GM12874 (cell line): ENCODE measurements at regions not wholly inside any gene's neighbourhood (a gene's known extent, or its start where the extent isn't known, plus 50 kb on each side); places are given as distances from the start of the nearest gene placed in this dataset.

ENCODE experiments used
- TF ChIP-seq, protein P1 (sequence below): IDR thresholded peaks from 2 replicates; pipeline ENCODE4 v1.5.1; 2011; ENCODE audit warnings: low read depth, mild to moderate bottlenecking, control low read depth, low read length, moderate library complexity; ENCODE audit not compliant: insufficient read depth

DNA sequence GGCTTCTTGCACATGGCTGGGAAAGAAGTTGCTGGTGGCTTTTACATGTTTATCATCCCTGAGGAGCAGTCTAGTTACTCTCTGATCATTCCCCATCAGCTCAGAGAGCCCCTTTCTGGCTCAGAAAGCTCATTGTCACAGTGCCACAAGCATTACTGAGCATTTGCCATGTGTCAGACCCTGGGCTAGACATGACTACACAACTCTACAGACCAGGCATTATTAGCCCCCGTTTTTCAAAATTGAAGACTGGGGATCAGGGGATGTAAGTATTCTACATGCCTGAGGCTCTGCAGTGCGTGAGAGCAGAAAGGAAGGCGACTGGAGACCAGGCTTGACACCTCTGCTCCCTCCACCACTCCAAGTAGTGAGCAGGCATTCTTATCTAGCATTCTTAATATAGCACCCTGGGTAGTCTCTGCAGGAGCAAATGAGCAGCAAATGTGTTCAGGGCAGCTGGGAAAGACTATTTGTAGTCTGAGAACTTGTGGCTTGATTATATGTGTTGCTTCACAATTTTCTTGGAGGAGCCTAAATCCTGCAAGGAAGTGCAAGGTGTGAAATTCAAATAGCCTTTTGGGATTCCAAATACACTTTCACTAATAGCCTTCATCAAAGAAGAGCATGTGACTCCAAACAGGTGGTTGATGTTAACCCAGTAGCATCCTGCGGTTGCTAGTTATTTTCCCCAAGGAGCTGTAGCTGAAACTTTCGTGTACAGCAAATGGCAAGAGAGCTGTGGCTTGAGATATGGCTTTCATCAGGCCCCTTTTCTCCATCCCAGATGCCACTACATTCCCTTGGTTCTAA is 143.2 kb downstream of the DDX1 start:
- TF ChIP-seq, protein P1, sequence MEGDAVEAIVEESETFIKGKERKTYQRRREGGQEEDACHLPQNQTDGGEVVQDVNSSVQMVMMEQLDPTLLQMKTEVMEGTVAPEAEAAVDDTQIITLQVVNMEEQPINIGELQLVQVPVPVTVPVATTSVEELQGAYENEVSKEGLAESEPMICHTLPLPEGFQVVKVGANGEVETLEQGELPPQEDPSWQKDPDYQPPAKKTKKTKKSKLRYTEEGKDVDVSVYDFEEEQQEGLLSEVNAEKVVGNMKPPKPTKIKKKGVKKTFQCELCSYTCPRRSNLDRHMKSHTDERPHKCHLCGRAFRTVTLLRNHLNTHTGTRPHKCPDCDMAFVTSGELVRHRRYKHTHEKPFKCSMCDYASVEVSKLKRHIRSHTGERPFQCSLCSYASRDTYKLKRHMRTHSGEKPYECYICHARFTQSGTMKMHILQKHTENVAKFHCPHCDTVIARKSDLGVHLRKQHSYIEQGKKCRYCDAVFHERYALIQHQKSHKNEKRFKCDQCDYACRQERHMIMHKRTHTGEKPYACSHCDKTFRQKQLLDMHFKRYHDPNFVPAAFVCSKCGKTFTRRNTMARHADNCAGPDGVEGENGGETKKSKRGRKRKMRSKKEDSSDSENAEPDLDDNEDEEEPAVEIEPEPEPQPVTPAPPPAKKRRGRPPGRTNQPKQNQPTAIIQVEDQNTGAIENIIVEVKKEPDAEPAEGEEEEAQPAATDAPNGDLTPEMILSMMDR = no peak

DNA sequence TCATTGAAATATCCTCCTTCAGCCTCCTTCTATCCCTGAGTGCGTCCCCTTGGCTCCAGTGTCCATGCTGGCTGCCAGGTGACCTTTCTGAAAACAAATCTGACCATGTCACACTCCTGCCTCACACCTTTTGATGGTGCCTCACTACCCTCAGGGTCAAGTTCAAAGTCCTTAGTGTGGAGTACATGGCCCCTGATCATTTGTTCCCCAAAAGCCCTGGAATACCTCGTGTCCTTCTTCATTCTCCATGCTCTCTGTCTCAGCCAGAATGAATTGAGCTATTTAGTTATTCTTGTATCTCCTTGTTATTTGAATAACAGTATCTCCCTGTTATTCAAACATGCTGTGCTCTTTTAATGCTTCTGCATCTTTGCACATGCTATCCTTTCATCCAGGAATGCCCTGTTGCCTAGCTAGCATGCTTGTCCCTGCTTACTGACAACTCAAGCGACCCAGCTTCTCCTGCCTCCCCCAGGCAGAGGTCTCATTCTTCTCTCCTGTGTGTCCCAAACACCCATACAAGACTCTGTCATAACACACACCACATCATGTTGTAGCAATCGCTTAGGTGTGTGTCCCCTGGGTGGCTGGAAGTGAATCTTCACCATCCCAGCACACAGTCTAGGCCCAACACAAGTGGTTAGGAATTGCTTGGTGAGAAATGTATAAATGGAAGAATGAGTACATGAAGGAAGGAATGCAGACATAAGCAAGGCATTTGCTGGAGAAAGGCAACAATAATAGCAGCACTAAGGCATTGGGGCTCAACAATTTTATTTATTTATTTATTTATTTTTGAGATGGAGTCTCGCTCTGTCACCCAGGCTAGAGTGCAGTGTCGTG is 144.0 kb downstream of the DDX1 start:
- TF ChIP-seq, protein P1 = no peak

DNA sequence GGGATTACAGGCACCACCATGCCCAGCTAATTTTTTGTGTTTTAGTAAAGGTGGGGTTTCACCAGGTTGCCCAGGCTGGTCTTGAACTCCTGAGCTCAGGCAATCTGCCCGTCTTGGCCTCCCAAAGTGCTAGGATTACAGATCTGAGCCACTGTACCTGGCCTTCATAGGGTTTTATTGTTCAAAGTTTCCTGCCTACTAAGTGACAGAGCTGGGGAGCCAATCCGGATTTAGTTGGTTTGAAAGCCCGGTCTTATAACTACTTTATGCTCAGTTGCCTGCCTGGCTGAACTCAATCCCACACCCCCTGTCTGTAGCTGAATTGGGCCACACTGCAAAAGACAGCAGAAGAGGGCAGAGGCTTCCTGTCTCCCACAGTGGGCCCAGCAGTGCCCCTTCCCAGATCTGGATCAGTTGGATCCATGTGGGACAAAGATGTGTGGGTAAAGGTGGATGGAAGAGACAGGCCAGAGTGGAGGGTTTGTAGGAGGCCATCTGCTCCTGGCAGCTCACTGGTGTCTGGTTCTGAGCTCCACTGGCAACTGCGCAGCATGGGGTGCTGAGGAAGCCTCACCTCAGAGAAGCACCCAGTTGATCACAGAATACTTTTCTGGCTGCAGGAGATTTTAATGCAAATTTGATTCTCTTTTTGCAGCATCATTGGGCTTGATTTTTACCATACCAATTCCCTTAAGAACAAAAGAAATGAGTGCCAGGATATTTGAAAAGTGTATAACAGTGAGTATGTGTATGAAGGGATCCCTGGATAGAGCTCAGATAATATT is 144.9 kb downstream of the DDX1 start:
- TF ChIP-seq, protein P1 = no peak

DNA sequence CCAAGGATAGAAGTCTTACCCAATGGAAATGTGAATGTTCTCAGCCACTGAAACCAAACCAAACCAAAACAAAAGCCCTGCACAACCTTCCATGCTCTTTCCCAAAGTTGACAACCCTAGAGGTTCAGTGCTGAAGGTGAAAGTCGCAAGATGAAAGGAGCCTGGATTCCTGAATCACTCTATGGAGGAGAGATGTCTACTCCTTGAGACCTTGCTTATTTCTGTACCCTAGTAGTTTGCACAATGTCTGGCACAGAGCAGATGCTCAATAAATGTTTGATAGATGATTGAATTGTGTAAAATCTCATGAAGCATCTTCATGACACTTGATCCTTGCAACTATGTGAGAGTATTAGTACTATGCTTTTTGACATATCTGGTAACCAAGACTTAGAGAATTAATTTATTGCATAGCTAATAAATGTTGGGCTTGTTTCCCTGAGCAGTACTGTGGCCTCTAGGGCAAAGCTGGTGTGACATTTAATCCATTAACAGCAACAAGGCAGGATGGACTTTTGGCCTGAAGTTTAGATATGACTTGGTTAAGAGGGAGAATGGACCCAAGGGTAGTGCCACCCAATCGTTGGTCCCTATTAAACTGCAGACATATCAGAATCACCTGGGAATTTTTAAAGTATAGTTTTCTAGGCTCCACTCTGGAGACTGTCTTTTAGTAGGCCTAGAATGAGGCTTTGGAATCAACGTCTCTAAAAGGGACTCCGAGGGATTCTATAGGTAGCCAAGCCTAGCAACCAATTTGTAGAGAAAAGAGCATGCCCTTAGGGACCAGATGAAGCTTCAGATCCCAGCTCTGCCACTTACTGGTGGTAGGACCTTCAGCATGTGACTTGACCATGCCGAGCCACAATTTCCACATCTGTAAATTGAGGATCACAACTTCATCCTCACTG is 145.9 kb downstream of the DDX1 start:
- TF ChIP-seq, protein P1 = no peak

DNA sequence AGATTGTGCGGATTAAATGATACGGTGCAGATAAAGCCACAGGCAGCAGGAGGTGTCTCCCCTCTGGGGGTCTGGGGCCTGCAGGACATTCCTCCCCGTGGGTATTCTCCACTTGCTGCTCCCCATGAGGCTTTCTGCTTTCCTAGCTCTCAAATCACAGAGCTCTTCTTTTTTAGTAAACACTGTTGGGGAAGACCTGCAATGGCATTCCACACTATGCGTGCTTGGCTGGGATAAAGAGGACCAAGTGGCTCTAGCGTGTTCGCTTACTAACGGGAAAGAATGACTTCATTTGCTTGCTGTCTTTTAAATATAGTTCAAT is 146.5 kb downstream of the DDX1 start:
- TF ChIP-seq, protein P1 = no peak

DNA sequence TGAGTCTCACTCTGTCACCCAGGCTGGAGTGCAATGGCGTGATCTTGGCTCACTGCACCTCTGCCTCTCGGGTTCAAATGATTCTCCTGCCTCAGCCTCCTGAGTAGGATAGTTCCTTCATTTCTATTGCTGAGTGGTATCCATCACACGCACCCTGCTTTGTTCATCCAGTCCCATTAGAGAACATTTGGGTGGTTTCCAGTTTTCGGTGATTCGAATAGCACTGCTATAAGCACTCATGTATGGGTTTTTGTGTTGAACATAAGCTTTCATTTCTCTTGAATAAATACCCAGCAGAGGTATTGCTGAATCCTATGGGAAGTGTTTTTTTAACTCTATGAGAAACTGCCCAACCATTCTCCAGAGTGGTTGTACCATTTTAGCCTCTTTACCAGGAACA is 147.3 kb downstream of the DDX1 start:
- TF ChIP-seq, protein P1 = no peak

DNA sequence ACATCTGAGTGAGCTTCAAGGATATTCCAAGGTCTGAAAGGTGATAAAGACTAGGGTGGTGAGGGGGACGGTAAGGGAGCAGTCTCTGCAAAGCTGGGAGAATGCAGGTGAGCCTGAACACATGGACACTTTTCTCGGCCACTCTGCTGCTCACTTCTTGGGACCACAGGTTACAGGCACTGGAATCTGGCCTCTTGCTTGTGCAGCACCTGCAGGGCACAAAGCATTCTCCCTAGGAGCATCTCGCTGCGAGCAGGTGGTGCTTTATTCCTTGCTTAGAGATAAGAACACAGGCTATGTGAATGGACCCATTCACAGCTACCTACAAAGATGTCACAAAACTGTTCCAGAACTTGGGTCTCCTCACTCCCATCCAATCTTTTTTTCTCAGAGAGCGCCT is 153.2 kb downstream of the DDX1 start:
- TF ChIP-seq, protein P1 = no peak
